Transverse colon (tissue), 4 donors: ENCODE measurements at regions not wholly inside any gene's neighbourhood (a gene's known extent, or its start where the extent isn't known, plus 50 kb on each side); places are given as distances from the start of the nearest gene placed in this dataset.
"Not testable (repeated sequence)": the region's sequence is repeated elsewhere in the genome, so short reads cannot be mapped to it uniquely, and the experiment has no call there.

Source experiments
- DNase-seq: peaks from one replicate; pipeline ENCODE4 v3.0.0-alpha.2; 2019
- H3K27ac ChIP-seq, 4 donors: fragments of 200-600 bp; sonication (generic); 2 replicates each; pipeline ENCODE4 v1.5.1; 2016 to 2018; ENCODE audit warnings: inconsistent platforms in 4 of 4
- H3K27me3 ChIP-seq: fragments of 200-600 bp; sonication (generic); 2 replicates; pipeline ENCODE4 v1.5.1; 2017; ENCODE audit warnings: inconsistent platforms
- H3K36me3 ChIP-seq, 4 donors: fragments of 200-600 bp; sonication (generic); 2 replicates each; pipeline ENCODE4 v1.5.1; 2017 to 2019; ENCODE audit warnings: inconsistent platforms in 4 of 4
- H3K4me1 ChIP-seq, 4 donors: fragments of 200-600 bp; sonication (generic); 2 replicates each; pipeline ENCODE4 v1.5.1; 2017 to 2020; ENCODE audit warnings: inconsistent platforms in 4 of 4
- H3K4me3 ChIP-seq, 4 donors: fragments of 200-600 bp; sonication (generic); 1 replicate in 1 of 4; 2 replicates in 3 of 4; pipeline versions ENCODE4 v1.5.1 to v1.6.1; 2017 to 2019; ENCODE audit warnings: inconsistent platforms in 4 of 4
- H3K9me3 ChIP-seq, 2 donors: fragments of 200-600 bp; sonication (generic); 2 replicates each; pipeline ENCODE4 v1.5.1; 2017 to 2019; ENCODE audit warnings: inconsistent platforms in 2 of 2
- EP300 ChIP-seq: sonication (generic); formaldehyde crosslinking; IDR thresholded peaks from one replicate; pipeline ENCODE4 v1.6.1; 2017; ENCODE audit warnings: antibody characterized with exemption, low read depth
- POLR2A ChIP-seq: fragments of 450-650 bp; IDR thresholded peaks from one replicate; pipeline ENCODE4 v1.6.1; 2016; ENCODE audit warnings: antibody characterized with exemption, mild to moderate bottlenecking, moderate library complexity
- POLR2AphosphoS5 ChIP-seq, 3 donors: sonication (generic); formaldehyde crosslinking; IDR thresholded peaks; one replicate each; pipeline ENCODE4 v1.6.1; 2016; ENCODE audit warnings: antibody characterized with exemption in 3 of 3
- WGBS, 2 donors: methylation state at CpG; one replicate each; pipeline ENCODE4 v1.1.5; 2018; ENCODE audit warnings: low coverage in 1 of 2; 5-methylcytosine and 5-hydroxymethylcytosine counted together
- in situ Hi-C, 4 donors: fragments of 200-750 bp; cut with MboI; loops; one replicate each; pipeline versions ENCODE4 v1.15.0 to v1.15.1; 2017; ENCODE audit warnings: low sequenced_read_pairs in 3 of 4, low pct_ligation_motif_present in 1 of 4, low pct_unique_long_range_greater_than_20kb in 1 of 4
- intact Hi-C: fragments of 100-400 bp; cut with DNase I; formaldehyde crosslinking; loops from one replicate; pipeline ENCODE4 v1.15.1; 2023; ENCODE audit warnings: low total_unique reads
- TF ChIP-seq, protein P1 (sequence below), 5 experiments: fragments of 200-600 bp in 3 of 5; fragments of 450-650 bp in 2 of 5; sonication (generic) in 3 of 5; IDR thresholded peaks; 1 replicate in 2 of 5; 2 replicates in 3 of 5; pipeline ENCODE4 v1.5.1; 2016 to 2017; ENCODE audit warnings: antibody characterized with exemption in 5 of 5, inconsistent platforms in 3 of 5, mild to moderate bottlenecking in 2 of 5, moderate library complexity in 1 of 5

DNA sequence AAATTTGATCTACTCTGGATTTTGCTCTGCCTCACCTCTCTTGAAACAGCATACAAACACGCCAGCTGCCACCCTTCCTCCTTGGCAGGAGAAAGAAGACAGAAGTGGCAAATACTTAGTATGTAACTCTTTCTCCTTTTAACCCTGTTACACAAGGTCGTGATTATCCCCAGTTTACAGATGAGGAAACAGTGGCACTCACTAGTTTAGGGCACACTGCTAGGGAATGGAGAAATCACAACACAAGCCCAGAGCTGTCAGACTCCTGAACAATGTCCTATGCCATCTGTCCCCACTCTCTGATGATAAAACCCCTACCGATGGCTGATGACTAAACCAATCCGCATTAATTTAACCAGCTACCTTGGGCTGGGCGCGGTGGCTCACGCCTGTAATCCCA is 79.7 kb downstream of the FGD2 start:
- in situ Hi-C loops (no loop called here), intact Hi-C loops (no loop called here)
- Histone ChIP-seq H3K36me3 (no peaks in the 10 kb centered on the region), H3K27ac (no peak overlapping the region), H3K9me3 (no peaks in the 10 kb centered on the region), H3K27me3 (no peaks in the 10 kb centered on the region), H3K4me3 (no peak overlapping the region), H3K4me1 (peaks cover 0 to 14% (median 8%) of the 10 kb centered on the region in 4 donors)
- no peak for DNase-seq
- TF ChIP-seq, protein P1, sequence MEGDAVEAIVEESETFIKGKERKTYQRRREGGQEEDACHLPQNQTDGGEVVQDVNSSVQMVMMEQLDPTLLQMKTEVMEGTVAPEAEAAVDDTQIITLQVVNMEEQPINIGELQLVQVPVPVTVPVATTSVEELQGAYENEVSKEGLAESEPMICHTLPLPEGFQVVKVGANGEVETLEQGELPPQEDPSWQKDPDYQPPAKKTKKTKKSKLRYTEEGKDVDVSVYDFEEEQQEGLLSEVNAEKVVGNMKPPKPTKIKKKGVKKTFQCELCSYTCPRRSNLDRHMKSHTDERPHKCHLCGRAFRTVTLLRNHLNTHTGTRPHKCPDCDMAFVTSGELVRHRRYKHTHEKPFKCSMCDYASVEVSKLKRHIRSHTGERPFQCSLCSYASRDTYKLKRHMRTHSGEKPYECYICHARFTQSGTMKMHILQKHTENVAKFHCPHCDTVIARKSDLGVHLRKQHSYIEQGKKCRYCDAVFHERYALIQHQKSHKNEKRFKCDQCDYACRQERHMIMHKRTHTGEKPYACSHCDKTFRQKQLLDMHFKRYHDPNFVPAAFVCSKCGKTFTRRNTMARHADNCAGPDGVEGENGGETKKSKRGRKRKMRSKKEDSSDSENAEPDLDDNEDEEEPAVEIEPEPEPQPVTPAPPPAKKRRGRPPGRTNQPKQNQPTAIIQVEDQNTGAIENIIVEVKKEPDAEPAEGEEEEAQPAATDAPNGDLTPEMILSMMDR (IDR thresholded peaks at IDR 0.05): no peak
- TF ChIP-seq EP300 (no peak), POLR2A (no peak), POLR2AphosphoS5 (IDR thresholded peaks at IDR 0.05) (no peak)
- WGBS, 2 donors: 83 to 90% methylated on average over 2 to 7 of the region's 7 CpGs

DNA sequence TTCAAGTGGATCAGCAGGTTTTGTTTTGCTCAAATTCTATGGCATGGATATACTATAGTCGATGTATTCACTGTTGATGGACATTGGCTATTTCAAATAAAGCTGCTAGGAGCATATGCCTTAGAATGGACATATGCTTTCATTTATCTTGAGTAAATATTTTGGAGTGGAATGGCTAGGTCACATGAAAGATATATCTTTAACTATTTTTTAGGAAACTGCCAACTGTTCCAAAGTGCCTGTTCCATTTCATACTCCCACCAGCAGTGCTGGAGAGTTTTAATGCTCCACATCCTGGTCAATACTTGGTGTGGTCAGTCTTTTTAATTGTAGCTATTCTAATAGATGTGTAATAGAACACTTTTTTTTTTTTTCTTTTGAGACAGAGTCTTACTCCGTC is 81.1 kb upstream of the PIM1 start:
- H3K27ac ChIP-seq: no peak overlapping the region
- TF ChIP-seq EP300: no peak
- TF ChIP-seq POLR2A: no peak
- TF ChIP-seq POLR2AphosphoS5 (IDR thresholded peaks at IDR 0.05): no peak
- TF ChIP-seq, protein P1 (IDR thresholded peaks at IDR 0.05): no peak
- no peak for DNase-seq
- H3K4me1 ChIP-seq: peaks cover 0 to 2% (median 0%) of the 10 kb centered on the region in 4 donors
- no peaks in the 10 kb centered on the region for H3K27me3 ChIP-seq
- in situ Hi-C loops: no loop called here
- H3K4me3 ChIP-seq: no peak overlapping the region
- no peaks in the 10 kb centered on the region for H3K36me3 ChIP-seq
- intact Hi-C loops: no loop called here
- WGBS, 2 donors: 87 to 88% methylated on average over 2 of the region's 2 CpGs
- no peaks in the 10 kb centered on the region for H3K9me3 ChIP-seq

DNA sequence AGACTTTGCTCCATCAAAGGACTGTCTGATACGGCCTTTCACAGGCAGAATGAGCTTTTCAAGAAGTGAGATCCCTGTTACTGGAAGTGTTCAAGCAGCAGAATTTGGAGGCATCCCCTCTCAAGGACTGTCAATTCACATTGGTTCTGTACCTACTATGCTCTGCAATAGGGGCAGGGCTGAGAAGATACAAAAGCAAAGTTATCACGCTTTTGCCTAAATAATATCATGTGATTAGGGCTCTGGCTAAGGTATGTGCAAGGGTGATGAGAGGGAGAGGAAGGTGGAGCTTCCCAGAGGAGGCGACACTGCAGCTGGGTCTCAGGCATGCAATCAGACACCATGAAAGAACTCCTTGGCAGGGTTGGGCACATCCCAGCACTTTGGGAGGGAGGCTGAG is 80.2 kb upstream of the PIM1 start:
- no peak for DNase-seq
- Histone ChIP-seq H3K4me3 (no peak overlapping the region), H3K36me3 (no peaks in the 10 kb centered on the region), H3K4me1 (no peaks in the 10 kb centered on the region), H3K27me3 (no peaks in the 10 kb centered on the region), H3K9me3 (no peaks in the 10 kb centered on the region), H3K27ac (no peak overlapping the region)
- intact Hi-C loops (no loop called here), in situ Hi-C loops (no loop called here)
- WGBS, 2 donors: 78 to 96% methylated on average over 3 of the region's 3 CpGs
- TF ChIP-seq EP300 (no peak), POLR2AphosphoS5 (IDR thresholded peaks at IDR 0.05) (no peak), POLR2A (no peak)
- TF ChIP-seq, protein P1 (IDR thresholded peaks at IDR 0.05): no peak

DNA sequence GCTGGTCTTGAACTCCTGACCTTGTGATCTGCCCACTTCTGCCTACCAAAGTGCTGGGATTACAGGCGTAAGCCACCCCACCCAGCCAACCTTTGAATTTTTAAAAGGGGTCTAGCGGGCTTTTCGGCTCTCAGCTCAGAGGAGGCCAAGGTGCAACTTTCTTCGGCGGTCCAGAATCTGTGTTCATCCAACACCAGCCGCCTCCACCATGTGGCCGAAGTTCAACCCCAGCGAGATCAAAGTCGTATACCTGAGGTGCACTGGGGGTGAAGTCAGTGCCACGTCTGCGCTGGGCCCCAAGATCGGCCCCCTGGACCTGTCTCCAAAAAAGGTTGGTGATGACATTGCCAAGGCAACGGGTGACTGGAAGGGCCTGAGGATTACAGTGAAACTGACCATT is 78.8 kb upstream of the PIM1 start:
- in situ Hi-C loops, H3K4me1 ChIP-seq, H3K27me3 ChIP-seq, H3K4me3 ChIP-seq, intact Hi-C loops, H3K36me3 ChIP-seq, H3K9me3 ChIP-seq, DNase-seq, H3K27ac ChIP-seq: not testable (repeated sequence)
- 96% methylated on average over 13 of the region's 13 CpGs; no CpG with 5 or more reads in 1 of the 2 donors for whole genome bisulfite sequencing, 2 donors

DNA sequence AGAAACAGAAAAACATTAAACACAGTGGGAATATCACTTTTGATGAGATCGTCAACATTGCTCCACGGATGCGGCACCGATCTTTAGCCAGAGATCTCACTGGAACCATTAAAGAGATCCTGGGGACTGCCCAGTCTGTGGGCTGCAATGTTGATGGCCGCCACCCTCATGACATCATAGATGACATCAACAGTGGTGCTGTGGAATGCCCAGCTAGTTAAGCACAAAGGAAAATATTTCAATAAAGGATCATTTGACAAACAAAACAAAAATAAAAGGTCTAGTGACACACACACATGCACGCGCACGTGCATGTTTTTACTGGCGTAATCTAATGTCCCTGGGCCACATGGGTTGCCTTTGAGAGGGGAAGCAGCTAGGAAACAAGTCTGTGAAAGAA is 78.4 kb upstream of the PIM1 start:
- H3K27me3 ChIP-seq, H3K4me1 ChIP-seq, intact Hi-C loops, H3K36me3 ChIP-seq, DNase-seq, H3K27ac ChIP-seq, in situ Hi-C loops, H3K9me3 ChIP-seq, H3K4me3 ChIP-seq: not testable (repeated sequence)
- 92 to 97% methylated on average over 4 to 9 of the region's 9 CpGs for WGBS, 2 donors
